ENCODE measurements at regions not wholly inside any gene's neighbourhood (a gene's known extent, or its start where the extent isn't known, plus 50 kb on each side); places are given as distances from the start of the nearest gene placed in this dataset.

DNA sequence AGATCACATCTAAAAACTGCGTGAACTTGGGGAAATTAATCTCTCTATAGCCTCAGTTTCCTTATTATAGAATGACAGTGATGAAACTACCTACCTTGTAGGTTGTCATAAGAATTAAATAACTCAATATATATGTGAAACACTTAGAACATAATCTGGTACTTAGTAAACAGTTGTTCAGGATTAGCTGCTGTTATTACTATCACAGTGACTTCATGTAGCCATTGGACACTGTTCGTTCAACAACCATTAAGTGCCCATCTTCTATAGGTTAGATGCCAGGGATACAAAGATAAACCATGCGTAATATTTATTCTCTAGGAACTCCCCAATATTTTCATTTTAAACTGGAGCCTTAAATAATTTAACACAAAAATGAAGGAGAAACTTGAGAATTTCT, 329.0 kb upstream of the PROK2 start:
- no peak for DNase-seq (ENCODE audit: low read depth)

DNA sequence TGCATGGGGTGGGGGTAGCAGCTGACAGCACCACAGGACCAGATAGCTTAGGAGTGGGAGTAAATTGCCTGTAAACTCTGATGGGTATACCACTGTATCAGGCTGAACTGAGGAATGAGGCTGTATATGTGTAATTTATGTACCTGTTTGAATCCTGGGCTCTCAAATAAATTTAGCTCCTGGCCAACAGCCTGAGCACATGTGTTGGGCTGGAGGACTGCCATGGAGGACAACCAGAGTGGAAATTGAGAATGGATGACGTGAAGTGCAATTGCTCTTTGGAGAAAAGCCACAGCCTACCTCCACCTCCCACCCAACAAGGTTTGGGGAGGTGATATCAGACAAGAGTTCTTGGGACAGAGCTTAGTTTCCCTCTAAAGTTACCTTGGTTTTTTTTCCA, 328.6 kb upstream of the PROK2 start:
- no peak for DNase-seq (ENCODE audit: low read depth)

DNA sequence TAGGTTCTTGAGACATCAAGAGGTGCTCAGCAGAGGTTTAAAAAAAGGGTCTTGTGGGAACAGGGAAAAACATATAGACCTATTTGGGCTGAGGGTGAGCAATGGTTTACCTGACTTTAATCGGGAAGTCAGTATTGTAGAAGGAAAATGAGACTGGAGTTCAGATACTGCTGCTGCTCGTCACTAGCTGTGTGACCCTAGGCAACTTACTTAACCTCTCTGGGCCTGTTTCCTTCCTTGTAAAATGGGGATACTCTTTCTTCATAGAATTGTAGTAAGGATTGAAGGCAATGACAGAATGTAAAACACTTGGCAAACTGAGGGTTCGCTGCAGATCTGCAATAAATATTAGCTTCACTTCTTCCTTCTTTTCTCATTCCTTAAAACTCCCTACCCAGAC, 327.5 kb upstream of the PROK2 start:
- DNase-seq (ENCODE audit: low read depth) = no peak

DNA sequence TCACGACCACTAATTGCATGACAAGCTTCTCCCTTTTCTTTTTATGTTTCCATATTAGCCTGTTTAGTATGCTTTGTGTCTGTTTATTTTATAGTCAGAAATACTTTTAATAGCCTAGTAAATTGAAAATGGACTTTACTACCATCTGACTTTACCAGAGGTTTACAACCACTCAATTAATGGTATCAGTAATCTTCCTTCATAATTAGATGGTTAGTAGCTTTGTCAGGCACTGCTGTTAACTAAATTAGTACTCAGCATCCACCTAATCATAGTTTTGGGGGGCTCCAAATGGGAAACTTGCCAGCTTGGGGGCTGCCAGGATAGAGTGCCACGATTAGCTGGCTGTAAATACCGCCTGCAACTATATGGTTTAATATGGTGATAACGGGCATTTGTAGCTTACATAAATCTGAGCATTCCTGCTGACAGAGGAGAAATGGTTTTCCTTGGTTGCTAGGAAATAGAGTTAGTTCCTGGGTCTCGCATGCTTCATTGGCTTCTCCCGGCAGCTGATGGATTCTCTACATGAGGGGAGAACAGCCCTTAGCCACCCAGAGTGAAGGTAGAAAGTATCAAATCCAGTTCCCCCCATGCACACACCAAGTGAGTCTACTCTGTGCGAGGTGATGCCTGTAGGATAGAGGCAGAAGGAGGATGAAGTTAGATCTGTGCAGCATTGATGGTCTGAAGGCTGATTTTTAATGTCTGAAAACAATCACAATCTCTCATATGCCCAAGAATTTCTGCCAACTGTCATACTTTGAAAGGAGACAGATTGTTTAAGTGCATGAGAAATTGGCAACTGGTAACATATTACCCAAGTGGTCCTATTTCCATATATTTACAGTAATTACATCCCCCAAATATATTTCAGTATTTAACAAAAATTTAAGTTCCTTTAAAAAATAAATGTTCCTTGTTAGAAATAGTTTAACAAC, 326.6 kb upstream of the PROK2 start:
- DNase-seq (ENCODE audit: low read depth) = no peak

DNA sequence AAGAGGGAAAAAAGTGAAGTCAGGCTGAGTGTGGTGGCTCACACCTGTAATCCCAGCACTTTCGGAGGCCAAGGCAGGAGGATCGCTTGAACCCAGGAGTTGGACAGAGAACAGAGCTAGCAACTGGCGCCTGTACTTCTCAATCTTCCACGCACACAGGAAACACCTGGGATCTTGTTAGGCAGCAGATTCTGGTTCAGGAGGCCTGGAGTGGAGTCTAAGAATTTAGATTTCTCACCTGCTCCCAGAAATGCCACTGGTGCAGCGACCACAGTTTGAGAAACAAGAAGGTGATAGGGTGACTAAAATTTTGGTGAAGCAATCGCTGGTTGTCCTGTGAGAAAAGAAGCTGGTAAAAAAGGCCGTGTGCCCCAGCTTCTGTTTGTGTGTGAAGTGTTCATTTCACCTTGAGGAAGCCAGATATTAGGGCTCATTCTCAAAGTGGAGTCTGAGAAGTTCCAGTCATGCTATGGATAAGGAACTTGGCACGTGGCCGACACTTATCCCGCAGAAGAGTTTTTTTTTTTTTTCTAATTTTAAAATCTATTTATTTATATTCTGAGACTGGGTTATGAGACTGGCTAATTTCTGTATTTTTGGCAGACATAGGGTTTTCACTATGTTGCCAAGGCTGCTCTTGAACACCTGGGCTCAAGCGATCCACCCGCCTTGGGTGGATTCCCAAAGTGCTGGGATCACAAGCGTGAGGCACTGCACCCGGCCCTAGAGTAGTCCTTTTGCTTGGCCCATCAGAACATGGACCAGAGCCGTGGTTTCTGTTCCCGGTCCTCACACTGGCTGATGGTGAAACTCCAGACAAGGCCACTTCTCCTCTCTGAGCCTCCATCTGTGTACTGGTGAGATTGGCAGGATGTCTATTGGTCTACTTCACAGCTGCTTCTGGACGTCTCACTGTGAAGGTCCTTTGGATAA, 324.6 kb upstream of the PROK2 start:
- DNase-seq (ENCODE audit: low read depth) = no peak

DNA sequence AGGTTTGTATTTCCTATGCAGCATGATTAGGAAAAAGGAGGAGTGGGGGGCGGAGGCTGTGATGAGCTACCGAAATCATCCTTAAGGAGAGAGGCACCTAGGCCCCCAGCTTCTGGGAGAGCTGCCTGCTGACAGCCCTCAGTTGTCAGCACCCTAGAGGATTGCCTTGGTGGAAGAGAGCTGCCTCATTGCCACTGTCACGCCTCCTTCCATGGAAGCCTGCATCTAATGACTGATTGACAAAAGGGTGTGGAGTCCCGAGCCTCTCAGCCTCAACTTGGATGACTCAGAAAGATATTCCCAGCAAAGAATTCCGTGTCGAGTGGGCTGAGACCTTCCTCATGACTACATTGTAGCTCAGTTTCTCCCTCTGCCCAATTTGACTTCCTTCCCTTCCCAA, 320.4 kb upstream of the PROK2 start:
- DNase-seq (ENCODE audit: low read depth) = no peak

DNA sequence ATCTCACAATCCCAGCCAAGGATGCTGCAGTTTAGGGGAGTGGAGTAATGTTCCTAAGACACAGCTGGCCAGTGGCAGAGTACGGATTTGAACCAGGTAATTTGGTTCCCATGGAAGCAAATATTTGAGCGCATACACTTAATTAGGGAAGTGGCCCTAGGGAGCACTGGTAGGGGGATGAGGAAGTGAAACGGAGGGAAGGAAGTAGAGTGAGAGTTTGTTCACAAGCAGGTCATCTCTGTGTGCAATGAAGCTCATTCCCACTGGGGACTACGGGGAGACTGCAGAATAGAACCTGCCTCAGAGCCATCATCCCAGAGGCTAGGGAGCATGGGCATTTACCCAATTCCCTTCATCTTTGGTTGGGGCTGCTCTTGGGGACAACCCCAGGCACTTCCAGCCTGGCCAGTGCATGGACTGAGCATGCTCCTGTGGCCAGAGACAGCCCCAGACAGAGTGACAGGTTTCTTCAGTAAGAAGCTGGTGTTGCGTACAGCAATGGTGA, 317.2 kb upstream of the PROK2 start:
- no peak for DNase-seq (ENCODE audit: low read depth)

DNA sequence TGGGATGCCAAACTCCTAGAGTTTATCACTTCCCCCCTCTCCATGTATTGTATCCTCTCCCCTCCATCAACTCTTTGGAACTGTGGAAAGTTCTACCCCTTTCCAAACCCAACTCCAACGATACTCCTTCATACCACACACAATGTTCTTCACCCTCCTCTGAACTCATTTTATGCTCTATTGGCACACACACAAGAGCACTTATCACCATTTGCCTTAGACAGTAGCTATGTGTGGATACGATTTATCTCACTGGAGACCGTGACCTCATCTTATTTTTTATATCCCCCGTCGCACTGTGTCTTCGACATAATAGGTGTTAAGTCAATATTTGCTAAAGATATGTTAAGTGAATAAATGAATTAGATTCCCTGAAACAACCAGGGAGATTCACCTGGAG, 316.5 kb upstream of the PROK2 start:
- no peak for DNase-seq (ENCODE audit: low read depth)

DNA sequence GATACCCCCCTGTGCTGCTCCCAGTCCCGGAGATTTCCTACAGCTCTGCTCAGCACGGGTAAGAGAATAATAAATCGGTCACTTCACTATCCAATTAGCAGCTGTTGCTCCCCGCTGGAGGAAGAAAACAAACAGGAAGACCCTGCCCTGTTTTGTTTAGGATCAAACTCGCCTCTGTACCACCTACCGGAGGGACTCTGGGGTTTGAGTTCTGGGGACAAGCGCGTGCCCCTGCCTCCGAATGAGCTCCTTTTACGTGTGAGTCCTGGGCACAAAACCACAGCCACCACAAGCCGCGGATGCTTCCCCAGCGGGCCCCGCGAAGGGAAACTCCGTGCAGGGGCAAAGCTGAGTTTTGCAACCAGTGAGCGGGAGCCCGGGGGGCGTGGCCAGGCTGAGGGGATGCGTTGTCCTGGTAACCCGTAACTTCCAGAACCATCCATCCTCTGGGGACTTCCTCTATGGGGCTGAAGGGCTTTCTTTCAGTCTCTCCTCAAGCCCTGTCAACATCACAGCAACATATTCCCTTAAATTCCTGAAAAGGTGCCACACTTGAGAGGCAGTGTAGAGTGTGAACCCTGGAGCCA, 315.7 kb upstream of the PROK2 start:
- no peak for DNase-seq (ENCODE audit: low read depth)

DNA sequence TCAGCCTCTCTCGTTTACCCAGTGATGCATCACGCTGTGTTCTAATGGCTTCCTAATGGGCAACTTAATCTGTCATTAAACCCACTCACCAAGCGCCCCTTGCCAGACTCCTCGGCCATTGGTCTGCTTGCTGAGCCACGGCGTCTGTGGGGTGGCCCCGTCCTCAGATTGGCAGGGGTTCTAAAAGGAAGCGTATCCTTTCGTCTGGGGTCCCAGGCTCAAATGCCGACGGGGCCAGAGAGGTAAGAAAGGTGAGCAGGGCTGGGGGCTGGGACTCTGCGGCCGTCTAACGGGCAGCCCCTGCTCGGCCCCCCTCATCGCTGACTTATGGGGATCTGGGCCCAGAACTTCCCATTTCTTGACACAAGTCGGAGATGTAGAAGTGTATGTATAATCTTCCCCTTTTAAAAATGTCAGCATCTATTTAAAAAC, 315.1 kb upstream of the PROK2 start:
- no peak for DNase-seq (ENCODE audit: low read depth)

DNA sequence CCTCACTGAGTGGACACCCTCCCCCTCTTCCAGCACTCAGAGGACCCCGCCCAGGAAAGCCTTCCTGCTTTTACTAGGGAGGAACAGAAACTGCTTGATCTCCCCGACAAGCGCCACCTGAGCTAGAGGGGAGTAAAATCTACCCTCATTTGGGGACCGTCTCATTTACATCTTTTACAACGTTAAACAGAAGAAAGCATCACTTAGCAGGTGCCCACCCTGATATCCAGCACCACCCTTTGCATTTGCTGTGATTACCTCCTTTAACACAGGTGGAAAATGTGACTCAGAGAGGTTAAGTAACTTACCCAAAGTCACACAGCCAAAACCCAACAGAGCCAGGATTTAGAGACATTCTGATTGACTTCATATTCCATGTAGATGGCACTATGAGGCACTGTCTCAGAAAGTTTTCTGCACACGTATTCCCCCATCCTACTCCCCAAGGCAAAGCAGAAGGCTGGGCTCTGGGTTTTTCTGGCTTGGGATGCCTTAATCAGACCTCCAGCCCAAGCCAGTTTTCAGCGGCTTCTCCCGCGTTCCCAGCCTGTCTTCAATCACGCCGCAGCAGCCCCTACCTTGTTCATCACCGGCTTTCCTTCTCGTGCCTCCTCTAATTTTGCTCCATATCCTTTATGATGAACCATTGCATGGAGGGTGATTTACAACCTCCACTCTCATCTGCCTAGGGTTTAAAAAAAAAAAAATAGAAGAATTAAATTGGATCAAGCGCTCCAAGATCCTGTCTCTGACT, 314.6 kb upstream of the PROK2 start:
- no peak for DNase-seq (ENCODE audit: low read depth)

DNA sequence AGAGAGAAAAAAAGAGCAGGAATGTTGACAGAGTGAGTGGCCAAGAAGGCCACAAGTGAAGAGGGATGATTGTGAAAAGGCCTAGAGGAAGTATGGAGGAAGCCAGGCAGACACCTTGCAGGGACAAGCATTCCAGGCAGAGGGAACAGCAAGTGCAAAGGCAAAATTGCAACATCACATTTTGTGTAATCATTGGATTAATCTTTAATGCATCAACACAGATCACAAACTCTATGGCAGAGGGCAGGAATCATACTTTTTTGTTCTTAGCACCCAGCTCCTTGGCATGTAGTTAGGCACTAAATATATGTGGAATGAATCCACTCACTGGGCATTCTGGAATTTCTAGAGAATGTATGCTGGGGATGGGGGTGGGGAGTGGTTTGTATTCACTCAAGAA, 312.1 kb upstream of the PROK2 start:
- DNase-seq (ENCODE audit: low read depth) = no peak

DNA sequence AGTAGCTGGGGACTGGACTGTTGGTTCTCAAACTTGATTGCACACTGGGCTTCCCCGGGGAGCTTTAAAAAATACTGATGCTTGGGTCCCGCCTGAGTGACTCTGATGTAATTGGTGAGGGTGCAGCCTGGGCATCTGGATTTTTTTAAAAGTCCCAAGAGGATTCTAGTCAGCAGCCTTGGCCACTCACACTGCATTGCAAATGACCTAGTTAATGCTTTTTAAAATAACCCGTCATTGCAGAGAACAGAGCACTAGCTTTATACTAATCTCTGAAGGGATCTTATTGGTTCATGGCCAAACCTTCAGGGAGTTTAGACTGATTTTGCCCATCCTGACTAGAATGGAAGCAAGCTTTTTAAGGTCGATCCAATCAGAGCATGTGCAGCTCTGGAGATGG, 310.6 kb upstream of the PROK2 start:
- no peak for DNase-seq (ENCODE audit: low read depth)

DNA sequence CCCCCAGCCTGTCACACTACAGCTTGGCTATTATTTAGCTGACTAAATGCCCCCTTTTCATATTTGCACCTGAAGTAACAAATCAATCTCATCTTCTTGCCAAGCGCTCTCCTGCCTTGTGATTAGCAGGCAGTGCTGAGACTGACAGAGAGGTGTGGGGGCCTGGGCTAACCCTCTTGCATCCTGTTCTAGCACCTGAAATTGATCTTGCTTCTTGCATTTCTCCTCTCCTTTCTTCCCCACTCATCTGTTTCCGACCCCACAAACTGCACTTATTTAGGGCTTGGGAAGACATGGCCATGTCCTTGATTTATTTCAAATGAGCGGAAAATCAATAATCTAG, 309.0 kb upstream of the PROK2 start:
- DNase-seq (ENCODE audit: low read depth) = no peak

DNA sequence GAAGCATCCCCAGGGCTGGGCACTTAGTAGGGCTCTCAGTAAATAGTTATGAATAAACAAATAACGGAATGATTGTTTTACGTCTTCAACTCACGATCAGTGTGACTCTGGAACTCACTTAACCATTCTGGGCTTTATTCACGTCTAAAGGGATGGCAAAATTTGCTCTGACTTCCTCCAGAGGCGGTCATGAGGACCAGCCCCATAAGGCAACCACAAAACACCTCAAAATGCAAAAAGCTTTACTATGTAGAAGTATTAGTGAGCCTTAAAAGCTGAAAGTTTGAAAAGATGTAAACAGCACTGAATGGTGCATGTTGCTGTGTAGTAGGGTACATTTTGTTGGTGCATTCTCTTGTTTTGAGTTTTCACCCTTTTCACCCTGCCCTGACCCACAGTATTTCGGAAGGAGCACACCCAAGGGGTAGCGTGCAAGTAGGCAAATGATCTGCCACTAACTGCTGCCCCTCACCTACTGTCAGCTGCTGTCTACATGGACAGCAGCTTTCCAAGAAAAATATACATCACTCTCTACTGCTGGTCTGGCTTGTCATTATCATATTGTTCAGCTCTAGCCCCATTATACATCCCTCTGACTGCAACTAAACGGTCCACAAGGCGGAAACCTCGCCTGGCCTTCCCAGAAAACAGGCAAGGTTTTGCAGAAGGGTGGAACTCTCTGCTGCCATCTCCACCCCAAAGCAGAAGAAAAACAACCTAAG, 308.5 kb upstream of the PROK2 start:
- no peak for DNase-seq (ENCODE audit: low read depth)

DNA sequence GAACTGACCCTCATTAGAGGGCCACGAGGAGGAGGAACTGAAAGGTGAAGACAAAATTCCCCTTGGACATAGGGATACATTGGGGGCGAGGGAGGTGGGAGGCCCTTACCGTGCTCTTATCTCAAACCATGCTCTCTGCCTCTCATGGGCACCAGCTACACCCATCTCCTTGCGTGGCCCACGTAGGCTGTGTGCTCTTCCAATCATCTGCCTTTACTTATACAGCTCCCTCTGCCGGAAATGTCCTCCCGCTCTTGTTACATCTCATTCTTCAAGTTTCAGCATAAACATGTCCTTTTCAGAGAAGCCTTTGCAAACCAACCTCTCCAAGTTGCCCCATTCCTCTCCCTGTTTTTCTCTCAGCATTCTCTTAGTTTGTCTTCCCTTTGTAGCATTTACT, 307.8 kb upstream of the PROK2 start:
- no peak for DNase-seq (ENCODE audit: low read depth)

DNA sequence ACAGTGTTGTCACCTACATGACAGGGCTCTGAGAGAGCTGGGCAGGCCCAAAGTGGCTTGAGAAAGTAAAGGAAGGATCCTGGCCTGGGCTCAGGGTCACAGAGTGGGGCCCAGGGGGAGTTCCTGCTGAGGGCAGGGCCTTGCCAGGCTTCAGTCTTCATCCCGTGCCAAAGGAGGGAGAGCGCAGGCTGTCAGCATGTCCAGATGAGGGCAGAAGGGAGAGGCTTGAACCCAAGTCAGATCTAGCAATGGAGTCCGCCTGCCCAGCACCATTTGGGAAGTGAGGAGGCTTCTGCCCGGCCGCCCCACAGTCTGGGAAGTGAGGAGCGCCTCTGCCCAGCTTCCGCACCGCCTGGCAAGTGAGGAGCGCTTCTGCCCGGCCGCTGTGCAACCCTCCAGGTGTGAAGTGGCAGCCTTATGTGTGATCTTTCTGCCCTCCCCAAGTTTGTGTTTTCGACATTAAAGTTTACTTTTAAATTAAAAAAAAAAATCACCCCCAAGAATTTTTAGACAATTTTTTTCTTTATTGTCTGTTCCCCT, 303.6 kb upstream of the PROK2 start:
- no peak for DNase-seq (ENCODE audit: low read depth)

DNA sequence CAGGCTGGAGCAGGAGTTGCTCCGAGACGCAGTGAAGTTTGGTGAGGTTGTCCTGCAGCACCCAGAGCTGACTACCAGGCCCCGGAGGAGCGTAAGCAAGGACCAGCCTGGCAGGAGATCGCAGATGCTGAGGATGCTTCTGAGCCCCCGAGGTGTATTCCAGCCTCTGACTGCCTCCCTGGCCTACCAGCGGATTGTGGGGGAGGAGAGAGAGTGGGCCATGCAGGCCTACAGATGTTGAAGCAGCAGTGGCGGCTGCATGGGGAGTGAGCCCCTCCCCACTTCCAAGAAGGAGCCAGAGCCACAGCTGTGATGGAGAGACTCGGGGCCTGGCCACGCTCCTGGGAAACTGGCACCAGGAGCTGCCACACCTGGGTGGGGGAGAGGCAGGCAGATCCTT, 302.5 kb upstream of the PROK2 start:
- DNase-seq (ENCODE audit: low read depth) = no peak

DNA sequence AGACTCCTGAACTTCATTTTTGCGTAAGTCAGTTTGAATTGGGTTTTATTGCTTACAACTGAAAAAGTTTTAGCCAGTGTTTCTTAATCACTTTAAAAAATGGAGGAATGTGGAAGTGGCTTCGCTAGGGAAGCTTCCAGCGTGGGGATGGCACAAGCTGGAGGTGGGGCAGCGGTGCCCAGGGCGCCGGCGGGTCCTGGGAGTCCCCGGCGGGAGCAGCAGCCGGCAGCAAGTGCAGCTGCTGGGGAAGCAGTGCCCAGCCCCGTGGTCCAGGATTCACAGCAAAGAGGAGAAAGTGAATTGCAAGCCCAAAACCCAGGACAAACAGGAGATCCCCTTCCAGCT, 301.8 kb upstream of the PROK2 start:
- no peak for DNase-seq (ENCODE audit: low read depth)

DNA sequence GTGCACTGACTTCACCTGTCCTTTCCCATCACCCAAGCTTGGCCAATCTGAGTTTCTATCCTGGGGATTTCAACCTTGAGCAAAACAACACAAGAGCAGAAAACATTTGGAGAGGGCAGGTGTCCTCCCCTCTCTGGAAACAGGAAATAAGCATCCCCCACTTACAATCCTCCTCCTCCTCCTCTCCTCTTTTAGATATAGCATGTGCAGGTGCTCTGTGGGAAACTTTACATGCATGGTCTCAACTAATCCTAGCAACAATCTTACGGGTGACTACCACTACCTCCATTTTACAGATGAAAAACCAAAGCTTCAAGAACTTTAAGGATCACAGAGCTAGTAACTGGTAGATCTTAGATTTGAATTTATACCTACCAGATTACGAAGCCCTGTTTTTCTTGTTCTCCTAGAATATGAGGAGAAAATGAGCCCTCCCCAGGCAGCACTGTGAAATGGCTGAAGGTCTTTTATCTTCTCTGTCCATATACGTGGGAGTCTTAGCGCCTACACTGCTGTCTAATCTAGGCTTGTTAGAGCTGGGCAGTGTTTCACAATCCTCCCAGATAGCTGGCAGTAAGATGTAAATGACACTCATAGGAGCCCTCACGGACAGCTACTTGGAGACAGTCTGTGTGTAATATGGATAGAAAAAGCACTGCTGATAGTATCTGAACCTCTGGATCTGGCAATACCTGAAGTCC, 301.2 kb upstream of the PROK2 start:
- no peak for DNase-seq (ENCODE audit: low read depth)

Data from forelimb muscle (tissue), 1 donor.